ENCODE measurements at regions not wholly inside any gene's neighbourhood (a gene's known extent, or its start where the extent isn't known, plus 50 kb on each side); places are given as distances from the start of the nearest gene placed in this dataset.

- POLR2A ChIA-PET, result no interaction called here
- Histone ChIP-seq H3K36me3 (replicated peaks in 1 of 2; ENCODE audit: control insufficient read depth in 1 of 2, insufficient read depth in 2 of 2, low read length in 2 of 2) (no peaks in the 10 kb centered on the region), H3K4me1 (ENCODE audit: insufficient read depth, low read length) (no peaks in the 10 kb centered on the region), H4K20me1 (ENCODE audit: insufficient read depth, low read length) (no peaks in the 10 kb centered on the region), H3K4me2 (ENCODE audit: low read depth, low read length) (no peak overlapping the region), H2AFZ (ENCODE audit: low read length) (no peak overlapping the region), H3K79me2 (ENCODE audit: insufficient read depth, low read length) (no peaks in the 10 kb centered on the region), H3K27me3 (ENCODE audit: control insufficient read depth in 1 of 2, insufficient read depth in 2 of 2, low read length in 2 of 2) (no peaks in the 10 kb centered on the region), H3K9me3 (ENCODE audit: low read length) (peaks cover 79% of the 10 kb centered on the region), H3K4me3 (replicated peaks in 1 of 3; ENCODE audit: insufficient read depth in 1 of 3, low read depth in 2 of 3, low read length in 3 of 3) (no peak overlapping the region), H3K9ac (ENCODE audit: insufficient read depth, low read depth, low read length) (no peak overlapping the region), H3K27ac (ENCODE audit: extremely low read length, insufficient read depth, low read length) (no peak overlapping the region)
- in situ Hi-C loops (cut with HindIII; ENCODE audit: extremely low pct_ligation_motif_present, low pct_unique_long_range_greater_than_20kb) (no loop called here), intact Hi-C loops (cut with micrococcal nuclease; ENCODE audit: unreplicated experiment) (no loop called here)
- no peak for FAIRE-seq
- no TSS peak for BruUV-seq (replicated peaks)
- no peak for DNase-seq (ENCODE audit: low spot score)
- WGBS (ENCODE audit: low lambda C conversion rate), result 16% methylated on average over 3 of the region's 3 CpGs
- TF ChIP-seq PITX1 (CRISPR knock-in tag; IDR thresholded peaks at IDR 0.05) (no peak), HDAC2 (CRISPR knock-in tag; IDR thresholded peaks at IDR 0.05) (no peak), JDP2 (CRISPR knock-in tag; IDR thresholded peaks at IDR 0.05; ENCODE audit: borderline replicate concordance) (no peak), MEF2D (CRISPR knock-in tag; IDR thresholded peaks at IDR 0.05) (no peak), THAP9 (CRISPR knock-in tag; IDR thresholded peaks at IDR 0.05; ENCODE audit: borderline replicate concordance) (no peak), ADNP (CRISPR knock-in tag; IDR thresholded peaks at IDR 0.05) (no peak), ZNF143 (CRISPR knock-in tag; IDR thresholded peaks at IDR 0.05) (no peak), FOXC1 (CRISPR knock-in tag; IDR thresholded peaks at IDR 0.05; ENCODE audit: borderline replicate concordance) (no peak), ZNF709 (CRISPR knock-in tag; IDR thresholded peaks at IDR 0.05) (no peak), EEA1 (CRISPR knock-in tag; IDR thresholded peaks at IDR 0.05; ENCODE audit: borderline replicate concordance) (no peak), CREM (IDR thresholded peaks at IDR 0.05) (no peak), CREM (CRISPR knock-in tag; IDR thresholded peaks at IDR 0.05) (no peak), SKI (IDR thresholded peaks at IDR 0.05; ENCODE audit: partially characterized antibody) (no peak), KLF6 (CRISPR knock-in tag; IDR thresholded peaks at IDR 0.05) (no peak), ZBTB39 (CRISPR knock-in tag; IDR thresholded peaks at IDR 0.05) (no peak), RXRB (CRISPR knock-in tag; IDR thresholded peaks at IDR 0.05; ENCODE audit: borderline replicate concordance) (no peak), SRSF1 (optimal IDR thresholded peaks at IDR 0.05; ENCODE audit: low read depth, low read length) (no peak)
- TF ChIP-seq, protein P1, sequence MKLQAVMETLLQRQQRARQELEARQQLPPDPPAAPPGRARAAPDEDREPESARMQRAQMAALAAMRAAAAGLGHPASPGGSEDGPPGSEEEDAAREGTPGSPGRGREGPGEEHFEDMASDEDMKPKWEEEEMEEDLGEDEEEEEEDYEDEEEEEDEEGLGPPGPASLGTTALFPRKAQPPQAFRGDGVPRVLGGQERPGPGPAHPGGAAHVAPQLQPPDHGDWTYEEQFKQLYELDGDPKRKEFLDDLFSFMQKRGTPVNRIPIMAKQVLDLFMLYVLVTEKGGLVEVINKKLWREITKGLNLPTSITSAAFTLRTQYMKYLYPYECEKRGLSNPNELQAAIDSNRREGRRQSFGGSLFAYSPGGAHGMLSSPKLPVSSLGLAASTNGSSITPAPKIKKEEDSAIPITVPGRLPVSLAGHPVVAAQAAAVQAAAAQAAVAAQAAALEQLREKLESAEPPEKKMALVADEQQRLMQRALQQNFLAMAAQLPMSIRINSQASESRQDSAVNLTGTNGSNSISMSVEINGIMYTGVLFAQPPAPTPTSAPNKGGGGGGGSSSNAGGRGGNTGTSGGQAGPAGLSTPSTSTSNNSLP (IDR thresholded peaks at IDR 0.05; ENCODE audit: low read depth, low read length), result no peak
- TF ChIP-seq, protein P2, sequence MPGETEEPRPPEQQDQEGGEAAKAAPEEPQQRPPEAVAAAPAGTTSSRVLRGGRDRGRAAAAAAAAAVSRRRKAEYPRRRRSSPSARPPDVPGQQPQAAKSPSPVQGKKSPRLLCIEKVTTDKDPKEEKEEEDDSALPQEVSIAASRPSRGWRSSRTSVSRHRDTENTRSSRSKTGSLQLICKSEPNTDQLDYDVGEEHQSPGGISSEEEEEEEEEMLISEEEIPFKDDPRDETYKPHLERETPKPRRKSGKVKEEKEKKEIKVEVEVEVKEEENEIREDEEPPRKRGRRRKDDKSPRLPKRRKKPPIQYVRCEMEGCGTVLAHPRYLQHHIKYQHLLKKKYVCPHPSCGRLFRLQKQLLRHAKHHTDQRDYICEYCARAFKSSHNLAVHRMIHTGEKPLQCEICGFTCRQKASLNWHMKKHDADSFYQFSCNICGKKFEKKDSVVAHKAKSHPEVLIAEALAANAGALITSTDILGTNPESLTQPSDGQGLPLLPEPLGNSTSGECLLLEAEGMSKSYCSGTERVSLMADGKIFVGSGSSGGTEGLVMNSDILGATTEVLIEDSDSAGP (CRISPR knock-in tag; IDR thresholded peaks at IDR 0.05; ENCODE audit: borderline replicate concordance), result no peak
- no peak for ATAC-seq
- CTCF ChIA-PET (ENCODE audit: low intra/inter-chr PET ratio, low total read pairs), result no interaction called here
Observed at GRCh38 chr4:19522966-19523365, 728.7 kb upstream of the SLIT2 start.

Data from HepG2 (cell line).